HFF-Myc (cell line): ENCODE measurements at regions not wholly inside any gene's neighbourhood (a gene's known extent, or its start where the extent isn't known, plus 50 kb on each side); places are given as distances from the start of the nearest gene placed in this dataset.

Source experiments
- DNase-seq: peaks from one replicate; pipeline ENCODE4 v3.0.0-alpha.2; 2011; ENCODE audit warnings: low read depth; ENCODE audit errors: extremely low read depth
- H3K4me3 ChIP-seq: replicated peaks from 2 replicates; pipeline ENCODE4 v1.5.1; 2011; ENCODE audit warnings: low read depth, mild to moderate bottlenecking, control low read depth, low read length
- TF ChIP-seq, protein P1 (sequence below): IDR thresholded peaks from 2 replicates; pipeline ENCODE4 v1.5.1; 2012; ENCODE audit warnings: mild to moderate bottlenecking, low read depth, low read length, control low read depth; ENCODE audit errors: missing control alignments

DNA sequence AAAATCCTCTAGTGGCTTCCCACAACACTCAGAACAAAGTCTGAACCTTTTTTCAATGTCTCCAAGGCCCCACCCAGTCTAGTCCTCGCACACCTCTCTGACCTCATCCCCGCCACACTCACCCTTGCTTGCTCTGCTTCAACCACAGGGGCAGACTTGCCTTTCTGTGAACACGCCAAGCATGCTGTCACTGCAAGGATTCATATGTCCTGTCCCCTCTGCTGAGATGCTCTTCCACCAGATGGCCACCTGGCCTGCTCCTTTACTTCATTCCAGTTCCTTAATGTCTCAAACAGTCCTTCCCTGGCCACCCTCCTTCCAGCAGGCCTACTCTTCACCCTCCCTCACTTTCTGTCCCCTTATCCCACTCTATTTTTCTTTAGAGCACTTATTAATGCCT is 60.6 kb upstream of the ARHGAP20 start:
- no peak for DNase-seq
- TF ChIP-seq, protein P1, sequence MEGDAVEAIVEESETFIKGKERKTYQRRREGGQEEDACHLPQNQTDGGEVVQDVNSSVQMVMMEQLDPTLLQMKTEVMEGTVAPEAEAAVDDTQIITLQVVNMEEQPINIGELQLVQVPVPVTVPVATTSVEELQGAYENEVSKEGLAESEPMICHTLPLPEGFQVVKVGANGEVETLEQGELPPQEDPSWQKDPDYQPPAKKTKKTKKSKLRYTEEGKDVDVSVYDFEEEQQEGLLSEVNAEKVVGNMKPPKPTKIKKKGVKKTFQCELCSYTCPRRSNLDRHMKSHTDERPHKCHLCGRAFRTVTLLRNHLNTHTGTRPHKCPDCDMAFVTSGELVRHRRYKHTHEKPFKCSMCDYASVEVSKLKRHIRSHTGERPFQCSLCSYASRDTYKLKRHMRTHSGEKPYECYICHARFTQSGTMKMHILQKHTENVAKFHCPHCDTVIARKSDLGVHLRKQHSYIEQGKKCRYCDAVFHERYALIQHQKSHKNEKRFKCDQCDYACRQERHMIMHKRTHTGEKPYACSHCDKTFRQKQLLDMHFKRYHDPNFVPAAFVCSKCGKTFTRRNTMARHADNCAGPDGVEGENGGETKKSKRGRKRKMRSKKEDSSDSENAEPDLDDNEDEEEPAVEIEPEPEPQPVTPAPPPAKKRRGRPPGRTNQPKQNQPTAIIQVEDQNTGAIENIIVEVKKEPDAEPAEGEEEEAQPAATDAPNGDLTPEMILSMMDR: no peak

DNA sequence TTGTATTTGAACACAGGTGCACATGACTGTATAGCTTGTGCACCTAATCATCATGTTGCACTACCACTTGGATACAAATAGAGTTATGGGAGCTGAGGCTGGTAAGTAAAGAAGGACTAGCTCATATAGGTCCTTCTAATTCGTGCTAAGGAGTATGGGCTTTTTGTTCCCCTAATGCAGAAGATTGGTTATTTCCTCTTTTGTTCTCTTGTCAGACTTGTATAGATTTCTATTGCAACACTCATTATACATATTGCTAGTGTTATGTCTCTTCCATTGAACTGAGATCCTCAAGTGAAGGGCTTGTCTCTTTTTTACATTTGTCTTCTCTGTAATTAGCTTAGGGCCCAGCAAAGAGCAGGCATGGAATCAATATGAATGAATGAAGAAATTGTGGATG is 54.1 kb upstream of the ARHGAP20 start:
- DNase-seq: no peak
- no peak overlapping the region for H3K4me3 ChIP-seq
- TF ChIP-seq, protein P1: no peak

More for the DNA sequence above, 60.6 kb upstream of the ARHGAP20 start:
- H3K4me3 ChIP-seq: no peak overlapping the region

DNA sequence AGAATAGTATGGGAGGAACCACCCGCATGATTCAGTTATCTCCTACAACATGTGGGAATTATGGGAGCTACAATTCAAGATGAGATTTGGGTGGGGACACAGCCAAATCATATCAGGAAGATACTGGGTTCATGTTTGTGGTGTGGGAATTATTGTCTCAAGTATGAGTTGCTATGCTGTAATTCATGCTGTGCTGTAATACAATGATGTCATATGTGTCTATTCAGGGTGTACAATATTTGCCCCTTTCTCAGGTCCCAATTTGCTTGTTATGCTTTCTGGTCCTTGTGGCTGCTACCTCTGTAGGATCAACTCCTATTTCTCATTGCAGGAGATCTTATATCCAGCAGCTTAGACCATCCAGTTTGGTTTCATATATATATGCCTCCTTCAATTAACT is 52.2 kb upstream of the ARHGAP20 start:
- TF ChIP-seq, protein P1: no peak
- H3K4me3 ChIP-seq: no peak overlapping the region
- DNase-seq: no peak

DNA sequence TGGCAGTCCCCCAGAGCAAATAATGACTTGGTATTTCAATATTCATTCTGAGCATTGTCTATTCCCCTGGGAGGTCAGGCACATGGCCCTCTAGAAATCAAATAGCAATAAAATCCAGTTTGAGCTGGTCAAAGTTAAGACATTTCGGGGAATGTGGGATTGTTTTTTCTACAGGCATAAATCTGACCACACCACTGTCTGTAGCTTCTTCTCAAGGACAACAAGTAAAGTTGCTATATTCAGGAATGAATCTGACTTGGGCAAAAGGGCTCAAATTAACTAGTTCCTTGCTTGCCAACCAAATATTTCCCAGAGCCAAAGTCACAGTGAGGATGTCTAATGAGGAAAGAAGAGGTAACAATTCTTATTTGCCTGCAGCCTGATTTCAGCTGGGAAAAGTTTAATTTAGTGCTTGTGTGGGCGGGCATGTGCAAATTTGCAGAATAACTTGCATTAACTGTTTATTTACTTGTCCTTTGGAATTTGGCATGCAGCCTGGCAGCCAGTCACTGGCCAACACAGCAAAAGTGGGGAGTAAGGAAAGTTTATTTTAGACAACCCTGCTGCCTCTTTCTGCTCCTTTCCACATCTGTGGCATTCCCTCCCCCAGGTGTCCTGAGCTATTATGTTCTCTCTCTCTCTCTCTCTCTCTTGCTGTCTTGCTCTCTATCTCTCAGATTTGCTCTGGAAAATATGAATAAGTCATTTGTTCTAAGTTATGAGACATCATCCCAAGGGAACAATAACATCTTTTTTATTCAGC is 51.2 kb upstream of the ARHGAP20 start:
- TF ChIP-seq, protein P1: no peak
- no peak overlapping the region for H3K4me3 ChIP-seq
- peak; percentile 11 for DNase-seq

DNA sequence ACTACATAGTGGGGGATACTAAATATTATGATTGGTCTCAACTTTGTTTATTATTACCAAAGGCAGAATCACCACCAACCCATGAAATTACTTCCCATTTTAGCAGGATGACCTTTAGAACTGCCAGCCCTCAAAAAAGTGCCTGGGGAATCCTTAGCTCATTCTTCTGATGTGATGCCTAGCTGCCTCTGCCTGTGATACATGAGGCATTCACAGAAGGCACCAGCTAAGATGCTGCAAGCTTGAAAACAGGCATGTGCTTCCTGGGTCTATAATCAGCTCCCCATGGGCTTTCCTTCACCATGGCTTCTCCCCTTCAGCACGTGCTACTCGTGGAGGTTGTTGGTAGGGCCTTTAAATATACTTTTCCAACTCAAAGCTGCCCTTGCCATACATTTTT is 50.4 kb upstream of the ARHGAP20 start:
- TF ChIP-seq, protein P1: no peak
- no peak for DNase-seq
- no peak overlapping the region for H3K4me3 ChIP-seq
